H1 (cell line): ENCODE measurements at regions not wholly inside any gene's neighbourhood (a gene's known extent, or its start where the extent isn't known, plus 50 kb on each side); places are given as distances from the start of the nearest gene placed in this dataset.

ENCODE experiments used
- CHD7 ChIP-seq: fragments of 300-600 bp; sonication (generic); IDR thresholded peaks from 2 replicates; pipeline ENCODE4 v1.7.1; 2012; ENCODE audit warnings: low read length, moderate library complexity, mild to moderate bottlenecking, inconsistent platforms; ENCODE audit not compliant: insufficient replicate concordance
- YY1 ChIP-seq: IDR thresholded peaks from 2 replicates; pipeline ENCODE4 v1.6.1; 2011; ENCODE audit warnings: low read depth, mild to moderate bottlenecking, low read length

DNA sequence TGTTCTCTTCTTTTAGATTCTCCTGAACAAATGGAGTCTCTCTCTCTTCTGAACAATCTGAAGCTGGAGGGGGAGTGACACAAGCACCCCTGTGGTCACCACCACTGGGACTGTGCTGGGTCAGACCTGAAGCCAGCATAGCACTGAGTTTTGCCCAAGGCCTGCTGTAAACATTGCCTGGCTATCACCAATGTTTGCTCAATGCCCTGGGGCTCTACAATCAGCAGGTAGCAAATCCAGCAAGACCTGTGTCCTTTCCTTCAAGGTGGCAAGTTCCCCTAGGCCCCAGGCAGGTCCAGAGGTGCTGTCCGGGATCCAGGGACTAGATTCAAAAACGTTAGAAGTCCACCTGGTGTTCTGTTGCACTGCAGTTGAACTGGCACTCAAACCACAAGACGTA is 282.8 kb upstream of the PROX1 start (continued):
- no peak for TF ChIP-seq CHD7
- TF ChIP-seq YY1 = no peak
